ENCODE measurements at regions not wholly inside any gene's neighbourhood (a gene's known extent, or its start where the extent isn't known, plus 50 kb on each side); places are given as distances from the start of the nearest gene placed in this dataset.

DNA sequence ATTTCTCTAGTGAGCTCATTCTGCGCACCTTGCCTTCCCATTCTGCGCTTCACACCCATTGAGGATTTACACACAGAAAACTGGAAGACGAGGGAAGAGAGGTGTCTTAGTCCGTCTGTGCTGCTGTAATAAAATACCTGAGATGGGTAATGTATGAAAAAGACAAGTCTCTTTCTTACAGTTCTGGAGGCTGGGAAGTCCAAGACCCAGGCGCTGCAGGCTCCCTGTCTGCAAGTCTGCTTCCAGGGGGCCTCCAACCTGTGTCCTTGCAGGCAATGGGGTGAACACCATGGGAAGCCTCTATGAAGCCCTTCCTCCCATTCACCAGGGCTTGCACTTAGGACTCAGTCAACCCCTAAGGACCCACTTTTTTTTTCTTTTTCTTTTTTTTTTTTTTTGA is 245.0 kb downstream of the AUH start:
- TF ChIP-seq ESRRG (CRISPR knock-in tag; IDR thresholded peaks at IDR 0.05) = no peak
- TF ChIP-seq, protein P1, sequence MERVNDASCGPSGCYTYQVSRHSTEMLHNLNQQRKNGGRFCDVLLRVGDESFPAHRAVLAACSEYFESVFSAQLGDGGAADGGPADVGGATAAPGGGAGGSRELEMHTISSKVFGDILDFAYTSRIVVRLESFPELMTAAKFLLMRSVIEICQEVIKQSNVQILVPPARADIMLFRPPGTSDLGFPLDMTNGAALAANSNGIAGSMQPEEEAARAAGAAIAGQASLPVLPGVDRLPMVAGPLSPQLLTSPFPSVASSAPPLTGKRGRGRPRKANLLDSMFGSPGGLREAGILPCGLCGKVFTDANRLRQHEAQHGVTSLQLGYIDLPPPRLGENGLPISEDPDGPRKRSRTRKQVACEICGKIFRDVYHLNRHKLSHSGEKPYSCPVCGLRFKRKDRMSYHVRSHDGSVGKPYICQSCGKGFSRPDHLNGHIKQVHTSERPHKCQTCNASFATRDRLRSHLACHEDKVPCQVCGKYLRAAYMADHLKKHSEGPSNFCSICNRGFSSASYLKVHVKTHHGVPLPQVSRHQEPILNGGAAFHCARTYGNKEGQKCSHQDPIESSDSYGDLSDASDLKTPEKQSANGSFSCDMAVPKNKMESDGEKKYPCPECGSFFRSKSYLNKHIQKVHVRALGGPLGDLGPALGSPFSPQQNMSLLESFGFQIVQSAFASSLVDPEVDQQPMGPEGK (CRISPR knock-in tag; IDR thresholded peaks at IDR 0.05; ENCODE audit: borderline replicate concordance) = no peak
- TF ChIP-seq, protein P2, sequence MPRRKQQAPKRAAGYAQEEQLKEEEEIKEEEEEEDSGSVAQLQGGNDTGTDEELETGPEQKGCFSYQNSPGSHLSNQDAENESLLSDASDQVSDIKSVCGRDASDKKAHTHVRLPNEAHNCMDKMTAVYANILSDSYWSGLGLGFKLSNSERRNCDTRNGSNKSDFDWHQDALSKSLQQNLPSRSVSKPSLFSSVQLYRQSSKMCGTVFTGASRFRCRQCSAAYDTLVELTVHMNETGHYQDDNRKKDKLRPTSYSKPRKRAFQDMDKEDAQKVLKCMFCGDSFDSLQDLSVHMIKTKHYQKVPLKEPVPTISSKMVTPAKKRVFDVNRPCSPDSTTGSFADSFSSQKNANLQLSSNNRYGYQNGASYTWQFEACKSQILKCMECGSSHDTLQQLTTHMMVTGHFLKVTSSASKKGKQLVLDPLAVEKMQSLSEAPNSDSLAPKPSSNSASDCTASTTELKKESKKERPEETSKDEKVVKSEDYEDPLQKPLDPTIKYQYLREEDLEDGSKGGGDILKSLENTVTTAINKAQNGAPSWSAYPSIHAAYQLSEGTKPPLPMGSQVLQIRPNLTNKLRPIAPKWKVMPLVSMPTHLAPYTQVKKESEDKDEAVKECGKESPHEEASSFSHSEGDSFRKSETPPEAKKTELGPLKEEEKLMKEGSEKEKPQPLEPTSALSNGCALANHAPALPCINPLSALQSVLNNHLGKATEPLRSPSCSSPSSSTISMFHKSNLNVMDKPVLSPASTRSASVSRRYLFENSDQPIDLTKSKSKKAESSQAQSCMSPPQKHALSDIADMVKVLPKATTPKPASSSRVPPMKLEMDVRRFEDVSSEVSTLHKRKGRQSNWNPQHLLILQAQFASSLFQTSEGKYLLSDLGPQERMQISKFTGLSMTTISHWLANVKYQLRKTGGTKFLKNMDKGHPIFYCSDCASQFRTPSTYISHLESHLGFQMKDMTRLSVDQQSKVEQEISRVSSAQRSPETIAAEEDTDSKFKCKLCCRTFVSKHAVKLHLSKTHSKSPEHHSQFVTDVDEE (CRISPR knock-in tag; IDR thresholded peaks at IDR 0.05) = no peak
- TF ChIP-seq, protein P3, sequence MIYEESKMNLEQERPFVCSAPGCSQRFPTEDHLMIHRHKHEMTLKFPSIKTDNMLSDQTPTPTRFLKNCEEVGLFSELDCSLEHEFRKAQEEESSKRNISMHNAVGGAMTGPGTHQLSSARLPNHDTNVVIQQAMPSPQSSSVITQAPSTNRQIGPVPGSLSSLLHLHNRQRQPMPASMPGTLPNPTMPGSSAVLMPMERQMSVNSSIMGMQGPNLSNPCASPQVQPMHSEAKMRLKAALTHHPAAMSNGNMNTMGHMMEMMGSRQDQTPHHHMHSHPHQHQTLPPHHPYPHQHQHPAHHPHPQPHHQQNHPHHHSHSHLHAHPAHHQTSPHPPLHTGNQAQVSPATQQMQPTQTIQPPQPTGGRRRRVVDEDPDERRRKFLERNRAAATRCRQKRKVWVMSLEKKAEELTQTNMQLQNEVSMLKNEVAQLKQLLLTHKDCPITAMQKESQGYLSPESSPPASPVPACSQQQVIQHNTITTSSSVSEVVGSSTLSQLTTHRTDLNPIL (CRISPR knock-in tag; IDR thresholded peaks at IDR 0.05; ENCODE audit: low read depth) = no peak
- no peak for TF ChIP-seq ZNF8 (CRISPR knock-in tag; IDR thresholded peaks at IDR 0.05)
- TF ChIP-seq BACH2 (CRISPR knock-in tag; IDR thresholded peaks at IDR 0.05; ENCODE audit: borderline replicate concordance) = no peak
- no peak for TF ChIP-seq GLIS3 (CRISPR knock-in tag; IDR thresholded peaks at IDR 0.05)
- TF ChIP-seq ZFP3 (CRISPR knock-in tag; IDR thresholded peaks at IDR 0.05) = no peak
- no peak for TF ChIP-seq RARB (CRISPR knock-in tag; IDR thresholded peaks at IDR 0.05)
- TF ChIP-seq, protein P4, sequence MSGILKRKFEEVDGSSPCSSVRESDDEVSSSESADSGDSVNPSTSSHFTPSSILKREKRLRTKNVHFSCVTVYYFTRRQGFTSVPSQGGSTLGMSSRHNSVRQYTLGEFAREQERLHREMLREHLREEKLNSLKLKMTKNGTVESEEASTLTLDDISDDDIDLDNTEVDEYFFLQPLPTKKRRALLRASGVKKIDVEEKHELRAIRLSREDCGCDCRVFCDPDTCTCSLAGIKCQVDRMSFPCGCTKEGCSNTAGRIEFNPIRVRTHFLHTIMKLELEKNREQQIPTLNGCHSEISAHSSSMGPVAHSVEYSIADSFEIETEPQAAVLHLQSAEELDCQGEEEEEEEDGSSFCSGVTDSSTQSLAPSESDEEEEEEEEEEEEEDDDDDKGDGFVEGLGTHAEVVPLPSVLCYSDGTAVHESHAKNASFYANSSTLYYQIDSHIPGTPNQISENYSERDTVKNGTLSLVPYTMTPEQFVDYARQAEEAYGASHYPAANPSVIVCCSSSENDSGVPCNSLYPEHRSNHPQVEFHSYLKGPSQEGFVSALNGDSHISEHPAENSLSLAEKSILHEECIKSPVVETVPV (CRISPR knock-in tag; IDR thresholded peaks at IDR 0.05) = no peak
